HCT116 (cell line): ENCODE measurements at regions not wholly inside any gene's neighbourhood (a gene's known extent, or its start where the extent isn't known, plus 50 kb on each side); places are given as distances from the start of the nearest gene placed in this dataset.

ENCODE experiments used
- ATAC-seq: fragments of 200-7000 bp; cut with Tn5 transposase; 2 replicates; pipeline ENCODE4 v1.9.1; 2020; ENCODE audit warnings: mild to moderate bottlenecking, moderate library complexity
- BruUV-seq: library from RNA; stranded (reverse); fragments of 400-500 nt; replicated peaks from 2 replicates; lab custom pipeline; 2021; lab: Mats Ljungman, UMichigan
- CTCF ChIA-PET: fragments of 300-600 bp; sonication (Branson Sonifier 250); formaldehyde crosslinking; loops from one replicate; lab custom pipeline; 2021; ENCODE audit warnings: antibody characterized with exemption; lab: Charles Lee
- POLR2A ChIA-PET: fragments of 300-600, 350-600 bp; sonication (Branson Sonifier 250); formaldehyde crosslinking; loops from one replicate; lab custom pipeline; 2021; ENCODE audit warnings: antibody characterized with exemption; lab: Charles Lee
- RAD21 ChIA-PET, 2 experiments: fragments of 300-600 bp; sonication (Branson Sonifier 250); formaldehyde crosslinking; loops; one replicate each; lab custom pipeline; 2023; ENCODE audit warnings: low total read pairs in 2 of 2; ENCODE audit not compliant: uncharacterized antibody in 2 of 2, unreplicated experiment in 2 of 2, low non-redundant PET in 1 of 2; lab: Charles Lee
- DNase-seq: peaks from one replicate; pipeline ENCODE4 v3.0.0-alpha.2; 2010; ENCODE audit warnings: low read depth, low spot score
- H2AFZ ChIP-seq: fragments of 200-600 bp; shearing (Covaris generic), sonication (generic); 2 replicates; pipeline ENCODE4 v1.6.1; 2017; ENCODE audit warnings: low read depth, mixed run types, mixed read lengths, antibody characterized with exemption, low read length; ENCODE audit not compliant: poor library complexity, severe bottlenecking
- H3K27ac ChIP-seq: 2 replicates; pipeline ENCODE4 v1.5.1; 2012; ENCODE audit warnings: low read depth, low read length
- H3K27me3 ChIP-seq: fragments of 200-600 bp; sonication (generic); 2 replicates; pipeline ENCODE4 v1.6.1; 2016; ENCODE audit warnings: mixed run types, low read length, mixed read lengths; ENCODE audit not compliant: insufficient read depth
- H3K36me3 ChIP-seq, 2 experiments: fragments of 200-500 bp in 1 of 2; fragments of 200-600 bp in 1 of 2; sonication (Bioruptor generic) in 1 of 2; sonication (generic) in 1 of 2; 2 replicates each; pipeline versions ENCODE4 v1.5.1 to v1.6.1; 2014 to 2016; ENCODE audit warnings: low read length in 2 of 2, inconsistent platforms in 1 of 2, mixed read lengths in 1 of 2, mixed run types in 1 of 2; ENCODE audit not compliant: insufficient read depth in 2 of 2, control insufficient read depth in 1 of 2
- H3K4me1 ChIP-seq, 2 experiments: fragments of 200-600 bp in 1 of 2; sonication (generic) in 1 of 2; 2 replicates each; pipeline versions ENCODE4 v1.5.1 to v1.6.1; 2012 to 2017; ENCODE audit warnings: low read length in 2 of 2, inconsistent platforms in 1 of 2, mild to moderate bottlenecking in 1 of 2, mixed read lengths in 1 of 2, mixed run types in 1 of 2, moderate library complexity in 1 of 2; ENCODE audit not compliant: insufficient read depth in 2 of 2, control insufficient read depth in 1 of 2
- H3K4me2 ChIP-seq: fragments of 200-600 bp; sonication (generic); 2 replicates; pipeline ENCODE4 v1.6.1; 2017; ENCODE audit warnings: mixed run types, low read length, mixed read lengths
- H3K4me3 ChIP-seq, 2 experiments: fragments of 200-600 bp in 1 of 2; sonication (generic) in 1 of 2; replicated peaks in 1 of 2; 2 replicates each; pipeline ENCODE4 v1.5.1; 2011 to 2016; ENCODE audit warnings: low read length in 2 of 2, control low read depth in 1 of 2, low read depth in 1 of 2, mild to moderate bottlenecking in 1 of 2, mixed read lengths in 1 of 2, mixed run types in 1 of 2
- H3K79me2 ChIP-seq: fragments of 200-600 bp; sonication (generic); 2 replicates; pipeline ENCODE4 v1.6.1; 2017; ENCODE audit warnings: mild to moderate bottlenecking, mixed run types, low read length, moderate library complexity, mixed read lengths; ENCODE audit not compliant: insufficient read depth
- H3K9ac ChIP-seq: fragments of 200-600 bp; sonication (generic); 2 replicates; pipeline ENCODE4 v1.6.1; 2016; ENCODE audit warnings: low read length, mixed read lengths
- H3K9me2 ChIP-seq: fragments of 200-600 bp; sonication (generic), shearing (Covaris generic); 2 replicates; pipeline ENCODE4 v1.6.1; 2017; ENCODE audit warnings: mixed run types, mild to moderate bottlenecking, moderate library complexity; ENCODE audit not compliant: insufficient read depth
- H3K9me3 ChIP-seq, 2 experiments: fragments of 200-500 bp in 1 of 2; fragments of 200-600 bp in 1 of 2; sonication (Bioruptor generic) in 1 of 2; sonication (generic) in 1 of 2; 2 replicates each; pipeline ENCODE4 v1.6.1; 2014 to 2017; ENCODE audit warnings: low read length in 2 of 2, mixed read lengths in 2 of 2, inconsistent platforms in 1 of 2, low read depth in 1 of 2, mild to moderate bottlenecking in 1 of 2, mixed run types in 1 of 2, moderate library complexity in 1 of 2; ENCODE audit not compliant: control insufficient read depth in 1 of 2, insufficient read depth in 1 of 2
- H4K20me1 ChIP-seq: fragments of 200-600 bp; sonication (generic), shearing (Covaris generic); 2 replicates; pipeline ENCODE4 v1.6.1; 2017; ENCODE audit warnings: mixed run types, mild to moderate bottlenecking, moderate library complexity; ENCODE audit not compliant: insufficient read depth
- CBX3 ChIP-seq: IDR thresholded peaks from 2 replicates; pipeline ENCODE4 v1.6.1; 2012; ENCODE audit warnings: low read depth
- EGR1 ChIP-seq: IDR thresholded peaks from 2 replicates; pipeline ENCODE4 v1.6.1; 2012; ENCODE audit warnings: low read depth
- ELF1 ChIP-seq: IDR thresholded peaks from 2 replicates; pipeline ENCODE4 v1.6.1; 2012; ENCODE audit warnings: low read depth, borderline replicate concordance
- EZH2phosphoT487 ChIP-seq: fragments of 200-600 bp; IDR thresholded peaks from 2 replicates; pipeline ENCODE4 v1.6.1; 2018; ENCODE audit warnings: antibody characterized with exemption, borderline replicate concordance
- FOSL1 ChIP-seq: IDR thresholded peaks from 2 replicates; pipeline ENCODE4 v1.6.1; 2012; ENCODE audit warnings: low read depth
- JUND ChIP-seq: IDR thresholded peaks from 2 replicates; pipeline ENCODE4 v1.6.1; 2012
- POLR2A ChIP-seq: IDR thresholded peaks from 2 replicates; pipeline ENCODE4 v1.7.0; 2011; ENCODE audit warnings: borderline replicate concordance; ENCODE audit not compliant: insufficient read depth, insufficient read length; ENCODE audit errors: extremely low read depth
- POLR2AphosphoS5 ChIP-seq: IDR thresholded peaks from 2 replicates; pipeline ENCODE4 v1.6.1; 2011; ENCODE audit warnings: mild to moderate bottlenecking, low read depth, low read length, moderate library complexity
- RAD21 ChIP-seq: IDR thresholded peaks from 2 replicates; pipeline ENCODE4 v1.6.1; 2012; ENCODE audit warnings: low read depth, mild to moderate bottlenecking
- REST ChIP-seq: IDR thresholded peaks from 2 replicates; pipeline ENCODE4 v1.6.1; 2012; ENCODE audit warnings: low read depth
- SIN3A ChIP-seq: IDR thresholded peaks from 2 replicates; pipeline ENCODE4 v1.6.1; 2012; ENCODE audit warnings: low read depth
- SP1 ChIP-seq: IDR thresholded peaks from 2 replicates; pipeline ENCODE4 v1.6.1; 2012; ENCODE audit warnings: low read depth
- YY1 ChIP-seq: IDR thresholded peaks from 2 replicates; pipeline ENCODE4 v1.6.1; 2011; ENCODE audit warnings: low read length, low read depth, moderate library complexity, mild to moderate bottlenecking; ENCODE audit not compliant: insufficient replicate concordance; ENCODE audit errors: extremely low read depth
- ZBTB33 ChIP-seq: IDR thresholded peaks from 2 replicates; pipeline ENCODE4 v1.6.1; 2011; ENCODE audit warnings: mild to moderate bottlenecking, low read length, moderate library complexity; ENCODE audit not compliant: insufficient replicate concordance; ENCODE audit errors: extremely low read depth
- ZFX ChIP-seq: fragments of 450-650 bp; IDR thresholded peaks from 2 replicates; pipeline ENCODE4 v1.6.1; 2017
- intact Hi-C: fragments of 100-400 bp; cut with micrococcal nuclease; formaldehyde crosslinking; loops from 2 replicates; pipeline ENCODE4 v1.10.0; 2022
- TF ChIP-seq, protein P1 (sequence below): IDR thresholded peaks from 2 replicates; pipeline ENCODE4 v1.6.1; 2012
- TF ChIP-seq, protein P2 (sequence below): IDR thresholded peaks from 2 replicates; pipeline ENCODE4 v1.6.1; 2012
- TF ChIP-seq, protein P3 (sequence below), 3 experiments: fragments of 200-600 bp in 1 of 3; sonication (generic) in 1 of 3; IDR thresholded peaks in 2 of 3; conservative IDR thresholded peaks in 1 of 3; 2 replicates each; pipeline ENCODE4 v1.5.1; 2012 to 2017; ENCODE audit warnings: low read depth in 2 of 3, low read length in 2 of 3, antibody characterized with exemption in 1 of 3, borderline replicate concordance in 1 of 3, control low read depth in 1 of 3, mild to moderate bottlenecking in 1 of 3, mixed read lengths in 1 of 3, mixed run types in 1 of 3, moderate library complexity in 1 of 3; ENCODE audit not compliant: insufficient read depth in 1 of 3

DNA sequence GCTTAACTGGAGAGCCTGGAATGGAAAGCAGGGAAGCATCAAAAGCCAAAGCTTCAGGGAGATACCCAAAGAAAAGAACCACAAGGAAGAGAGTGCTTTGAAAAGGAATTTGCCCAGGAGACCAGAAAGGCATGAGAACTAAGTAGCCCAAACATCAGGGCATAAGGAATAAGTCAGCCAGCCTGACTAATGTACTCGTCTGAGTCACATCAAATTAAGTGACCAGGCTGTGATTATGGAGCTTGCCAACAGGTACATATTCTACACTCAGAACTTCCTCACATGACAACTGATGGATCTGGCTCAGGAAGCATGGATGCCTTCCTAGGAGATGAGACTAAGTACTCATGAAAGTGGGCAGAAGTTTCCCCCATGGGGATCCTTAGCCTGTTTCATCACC, 366.7 kb downstream of the BUD13 start (continued):
- TF ChIP-seq ZFX (no peak), ELF1 (no peak), CBX3 (no peak), POLR2A (no peak), POLR2AphosphoS5 (no peak), JUND (no peak)
- TF ChIP-seq, protein P1, sequence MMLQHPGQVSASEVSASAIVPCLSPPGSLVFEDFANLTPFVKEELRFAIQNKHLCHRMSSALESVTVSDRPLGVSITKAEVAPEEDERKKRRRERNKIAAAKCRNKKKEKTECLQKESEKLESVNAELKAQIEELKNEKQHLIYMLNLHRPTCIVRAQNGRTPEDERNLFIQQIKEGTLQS: no peak
- TF ChIP-seq, protein P2, sequence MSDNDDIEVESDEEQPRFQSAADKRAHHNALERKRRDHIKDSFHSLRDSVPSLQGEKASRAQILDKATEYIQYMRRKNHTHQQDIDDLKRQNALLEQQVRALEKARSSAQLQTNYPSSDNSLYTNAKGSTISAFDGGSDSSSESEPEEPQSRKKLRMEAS: no peak

- Histone ChIP-seq H2AFZ (no peak overlapping the region), H3K27ac (no peak overlapping the region), H3K9ac (no peak overlapping the region), H3K9me3 (no peaks in the 10 kb centered on the region), H3K79me2 (no peaks in the 10 kb centered on the region), H3K36me3 (no peaks in the 10 kb centered on the region), H3K4me1 (no peaks in the 10 kb centered on the region), H3K9me2 (no peaks in the 10 kb centered on the region), H4K20me1 (no peaks in the 10 kb centered on the region), H3K27me3 (peaks cover 64% of the 10 kb centered on the region), H3K4me3 (no peak overlapping the region), H3K4me2 (no peak overlapping the region)
- ATAC-seq (no peak), DNase-seq (no peak)
- CTCF ChIA-PET: no interaction called here
- BruUV-seq: no TSS peak
- intact Hi-C loops: no loop called here
- POLR2A ChIA-PET: no interaction called here
- RAD21 ChIA-PET: no interaction called here
- TF ChIP-seq SP1 (no peak), POLR2A (no peak), EGR1 (no peak), FOSL1 (no peak), REST (no peak), ZFX (no peak), CBX3 (no peak), YY1 (no peak), ZBTB33 (no peak), RAD21 (no peak), POLR2AphosphoS5 (no peak), EZH2phosphoT487 (no peak), JUND (no peak), SIN3A (no peak)
- TF ChIP-seq, protein P2: no peak
- TF ChIP-seq, protein P3, sequence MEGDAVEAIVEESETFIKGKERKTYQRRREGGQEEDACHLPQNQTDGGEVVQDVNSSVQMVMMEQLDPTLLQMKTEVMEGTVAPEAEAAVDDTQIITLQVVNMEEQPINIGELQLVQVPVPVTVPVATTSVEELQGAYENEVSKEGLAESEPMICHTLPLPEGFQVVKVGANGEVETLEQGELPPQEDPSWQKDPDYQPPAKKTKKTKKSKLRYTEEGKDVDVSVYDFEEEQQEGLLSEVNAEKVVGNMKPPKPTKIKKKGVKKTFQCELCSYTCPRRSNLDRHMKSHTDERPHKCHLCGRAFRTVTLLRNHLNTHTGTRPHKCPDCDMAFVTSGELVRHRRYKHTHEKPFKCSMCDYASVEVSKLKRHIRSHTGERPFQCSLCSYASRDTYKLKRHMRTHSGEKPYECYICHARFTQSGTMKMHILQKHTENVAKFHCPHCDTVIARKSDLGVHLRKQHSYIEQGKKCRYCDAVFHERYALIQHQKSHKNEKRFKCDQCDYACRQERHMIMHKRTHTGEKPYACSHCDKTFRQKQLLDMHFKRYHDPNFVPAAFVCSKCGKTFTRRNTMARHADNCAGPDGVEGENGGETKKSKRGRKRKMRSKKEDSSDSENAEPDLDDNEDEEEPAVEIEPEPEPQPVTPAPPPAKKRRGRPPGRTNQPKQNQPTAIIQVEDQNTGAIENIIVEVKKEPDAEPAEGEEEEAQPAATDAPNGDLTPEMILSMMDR (IDR thresholded peaks at IDR 0.05 in 2 of 3, conservative IDR thresholded peaks at IDR 0.05 in 1 of 3; ENCODE audit: borderline replicate concordance in 1 of 3, insufficient read depth in 1 of 3, low read depth in 2 of 3, low read length in 2 of 3): no peak
Measured at GRCh38 chr11:116404462-116404798, 368.4 kb downstream of the BUD13 start.
